MCF 10A (cell line): ENCODE measurements at regions not wholly inside any gene's neighbourhood (a gene's known extent, or its start where the extent isn't known, plus 50 kb on each side); places are given as distances from the start of the nearest gene placed in this dataset.
"Not testable (repeated sequence)": the region's sequence is repeated elsewhere in the genome, so short reads cannot be mapped to it uniquely, and the experiment has no call there.

ENCODE experiments used
- BruUV-seq: library from RNA; stranded (reverse); fragments of 400-500 nt; replicated peaks from 2 replicates; lab custom pipeline; 2021; lab: Mats Ljungman, UMichigan
- CTCF ChIA-PET: fragments of 300-600 bp; sonication (Branson Sonifier 250); formaldehyde crosslinking; extraction: SDS; loops from one replicate; lab custom pipeline; 2021; ENCODE audit warnings: antibody characterized with exemption, inconsistent platforms; lab: Yijun Ruan, JAX
- POLR2A ChIA-PET: fragments of 300-600, 350-650 bp; sonication (Branson Sonifier 250); formaldehyde crosslinking; extraction: SDS; loops from one replicate; lab custom pipeline; 2020; ENCODE audit warnings: antibody characterized with exemption, inconsistent platforms; lab: Yijun Ruan, JAX
- DNase-seq: peaks from one replicate; pipeline ENCODE4 v3.0.0-alpha.2; 2018; ENCODE audit not compliant: unreplicated experiment
- H3K27ac Mint-ChIP-seq: one replicate; pipeline ENCODE4 v1.8.0; 2022; ENCODE audit warnings: mild to moderate bottlenecking, low read depth, mixed read lengths; ENCODE audit not compliant: unreplicated experiment
- H3K27me3 Mint-ChIP-seq: one replicate; pipeline ENCODE4 v1.8.0; 2022; ENCODE audit warnings: mixed read lengths; ENCODE audit not compliant: insufficient read depth, unreplicated experiment
- H3K36me3 Mint-ChIP-seq: one replicate; pipeline ENCODE4 v1.8.0; 2022; ENCODE audit warnings: mild to moderate bottlenecking, moderate library complexity, mixed read lengths; ENCODE audit not compliant: insufficient read depth, unreplicated experiment
- H3K4me1 Mint-ChIP-seq: one replicate; pipeline ENCODE4 v1.8.0; 2022; ENCODE audit warnings: mixed read lengths; ENCODE audit not compliant: insufficient read depth, unreplicated experiment
- H3K4me3 Mint-ChIP-seq: one replicate; pipeline ENCODE4 v1.8.0; 2022; ENCODE audit warnings: mild to moderate bottlenecking, moderate library complexity, mixed read lengths; ENCODE audit not compliant: unreplicated experiment
- H3K9me3 Mint-ChIP-seq: one replicate; pipeline ENCODE4 v1.8.0; 2022; ENCODE audit warnings: mixed read lengths; ENCODE audit not compliant: unreplicated experiment
- CTCF ChIP-seq: fragments of 200-600 bp; IDR thresholded peaks from one replicate; pipeline ENCODE4 v1.8.0; 2022; ENCODE audit warnings: antibody characterized with exemption, mild to moderate bottlenecking; ENCODE audit not compliant: unreplicated experiment
- intact Hi-C: fragments of 100-400 bp; cut with micrococcal nuclease; formaldehyde crosslinking; loops from 2 replicates; pipeline ENCODE4 v1.14.1; 2022

- Mint-ChIP-seq H3K4me3 (no peak overlapping the region), H3K4me1 (no peaks in the 10 kb centered on the region), H3K9me3 (no peaks in the 10 kb centered on the region), H3K27ac (no peak overlapping the region), H3K36me3 (no peaks in the 10 kb centered on the region), H3K27me3 (no peaks in the 10 kb centered on the region)
- no peak for TF ChIP-seq CTCF
- no peak for DNase-seq
- CTCF ChIA-PET = interaction anchor here (0.6 to 0.7 kb wide), 2 partner anchors 487 to 934 kb away, joined by 3 read pairs; no protein-coding TSS in a partner anchor
- POLR2A ChIA-PET = no interaction called here
- intact Hi-C loops = no loop called here
- BruUV-seq = no TSS peak
These were observed 54.4 kb upstream of the MSH6 start for GRCh38 chr2:47728551-47728950.

GRCh38 chr2:47727956-47728355 is 55.0 kb upstream of the MSH6 start:
- no TSS peak for BruUV-seq
- no peak overlapping the region for H3K4me3 Mint-ChIP-seq
- no peaks in the 10 kb centered on the region for H3K9me3 Mint-ChIP-seq
- TF ChIP-seq CTCF = no peak
- no peaks in the 10 kb centered on the region for H3K36me3 Mint-ChIP-seq
- no peaks in the 10 kb centered on the region for H3K27me3 Mint-ChIP-seq
- intact Hi-C loops = no loop called here
- no peaks in the 10 kb centered on the region for H3K4me1 Mint-ChIP-seq
- ChIA-PET POLR2A (no interaction called here), CTCF (no interaction called here)
- no peak for DNase-seq
- H3K27ac Mint-ChIP-seq = no peak overlapping the region

GRCh38 chr2:47726978-47727377 is 56.0 kb upstream of the MSH6 start:
- H3K27me3 Mint-ChIP-seq, H3K4me3 Mint-ChIP-seq, H3K27ac Mint-ChIP-seq, intact Hi-C loops, BruUV-seq, POLR2A ChIA-PET, H3K9me3 Mint-ChIP-seq, H3K36me3 Mint-ChIP-seq, H3K4me1 Mint-ChIP-seq, CTCF ChIA-PET, DNase-seq: not testable (repeated sequence)

GRCh38 chr2:47725808-47726207 is 57.1 kb upstream of the MSH6 start:
- Mint-ChIP-seq H3K4me3 (no peak overlapping the region), H3K27ac (no peak overlapping the region), H3K36me3 (no peaks in the 10 kb centered on the region), H3K27me3 (no peaks in the 10 kb centered on the region), H3K9me3 (no peaks in the 10 kb centered on the region), H3K4me1 (no peaks in the 10 kb centered on the region)
- BruUV-seq = no TSS peak
- TF ChIP-seq CTCF = no peak
- DNase-seq = no peak
- ChIA-PET CTCF (no interaction called here), POLR2A (no interaction called here)
- intact Hi-C loops = no loop called here
